SKM-1 (cell line): ENCODE measurements at regions not wholly inside any gene's neighbourhood (a gene's known extent, or its start where the extent isn't known, plus 50 kb on each side); places are given as distances from the start of the nearest gene placed in this dataset.

Experiments
- DNase-seq: peaks from one replicate; lab custom pipeline; 2025; ENCODE audit not compliant: unreplicated experiment; lab: John Stamatoyannopoulos, UW

GRCh38 chr1:244339073-244339692 lies 112.5 kb downstream of the ADSS2 start:
- no peak for DNase-seq

GRCh38 chr1:244339776-244340175 lies 111.9 kb downstream of the ADSS2 start:
- DNase-seq, result no peak

GRCh38 chr1:244340396-244340795 lies 111.3 kb downstream of the ADSS2 start:
- DNase-seq, result no peak

- DNase-seq, result no peak
Observed at GRCh38 chr1:244341455-244342450, 110.0 kb downstream of the ADSS2 start.

GRCh38 chr1:244344001-244344400 lies 107.7 kb downstream of the ADSS2 start:
- DNase-seq, result no peak

- DNase-seq, result no peak
Observed at GRCh38 chr1:244346972-244347618, 104.6 kb downstream of the ADSS2 start.

- no peak for DNase-seq
Observed at GRCh38 chr1:244347942-244348341, 103.8 kb downstream of the ADSS2 start.

GRCh38 chr1:244349103-244349531 lies 102.6 kb downstream of the ADSS2 start:
- DNase-seq, result no peak

- no peak for DNase-seq
Observed at GRCh38 chr1:244349581-244350001, 102.1 kb downstream of the ADSS2 start.

GRCh38 chr1:244350027-244350426 lies 101.7 kb downstream of the ADSS2 start:
- DNase-seq, result no peak

GRCh38 chr1:244352156-244352830 lies 99.4 kb downstream of the ADSS2 start:
- no peak for DNase-seq

GRCh38 chr1:244353551-244354091 lies 98.1 kb downstream of the ADSS2 start:
- peak; percentile 77 for DNase-seq

GRCh38 chr1:244354810-244355278 lies 96.9 kb downstream of the ADSS2 start:
- no peak for DNase-seq

- no peak for DNase-seq
Observed at GRCh38 chr1:244356376-244356775, 95.3 kb downstream of the ADSS2 start.
